OCI-LY1 (cell line): ENCODE measurements at regions not wholly inside any gene's neighbourhood (a gene's known extent, or its start where the extent isn't known, plus 50 kb on each side); places are given as distances from the start of the nearest gene placed in this dataset.

Experiments used
- H2AFZ ChIP-seq: fragments of 200-600 bp; sonication (generic), shearing (Covaris generic); 2 replicates; pipeline ENCODE4 v1.6.0; 2014; ENCODE audit warnings: antibody characterized with exemption, mild to moderate bottlenecking, low read length
- H3F3A ChIP-seq: fragments of 200-600 bp; sonication (generic), shearing (Covaris generic); 2 replicates; pipeline ENCODE4 v1.6.0; 2014; ENCODE audit warnings: mild to moderate bottlenecking, antibody characterized with exemption, low read length, moderate library complexity; ENCODE audit not compliant: insufficient read depth
- H3K27ac ChIP-seq: fragments of 200-600 bp; sonication (generic); 2 replicates; pipeline ENCODE4 v1.5.1; 2014; ENCODE audit warnings: low read length, mixed run types, mild to moderate bottlenecking, low read depth; ENCODE audit not compliant: poor library complexity, severe bottlenecking
- H3K27me3 ChIP-seq: fragments of 200-600 bp; sonication (generic); 2 replicates; pipeline ENCODE4 v1.6.0; 2014; ENCODE audit warnings: antibody characterized with exemption, mild to moderate bottlenecking, low read length, moderate library complexity; ENCODE audit not compliant: insufficient read depth
- H3K36me3 ChIP-seq: fragments of 200-600 bp; sonication (generic); 2 replicates; pipeline ENCODE4 v1.6.1; 2014; ENCODE audit warnings: mild to moderate bottlenecking, antibody characterized with exemption, low read length, moderate library complexity, mixed read lengths; ENCODE audit not compliant: insufficient read depth
- H3K4me1 ChIP-seq: fragments of 200-600 bp; sonication (generic); 2 replicates; pipeline ENCODE4 v1.5.1; 2014; ENCODE audit warnings: mild to moderate bottlenecking, low read length, moderate library complexity; ENCODE audit not compliant: insufficient read depth, severe bottlenecking
- H3K4me2 ChIP-seq: fragments of 200-600 bp; sonication (generic), shearing (Covaris generic); 2 replicates; pipeline ENCODE4 v1.6.1; 2014; ENCODE audit warnings: low read length
- H3K4me3 ChIP-seq: fragments of 200-600 bp; sonication (generic); 2 replicates; pipeline ENCODE4 v1.5.1; 2014; ENCODE audit warnings: low read length, low read depth, mild to moderate bottlenecking, mixed read lengths; ENCODE audit not compliant: poor library complexity, severe bottlenecking
- H3K79me2 ChIP-seq: fragments of 200-600 bp; shearing (Covaris generic); 2 replicates; pipeline ENCODE4 v1.6.1; 2016; ENCODE audit warnings: mixed run types, low read length, mixed read lengths; ENCODE audit not compliant: insufficient read depth
- H3K9ac ChIP-seq: fragments of 200-600 bp; sonication (generic), shearing (Covaris generic); 2 replicates; pipeline ENCODE4 v1.6.1; 2014; ENCODE audit warnings: mild to moderate bottlenecking, low read length, mixed read lengths
- H3K9me2 ChIP-seq: fragments of 200-600 bp; sonication (generic), shearing (Covaris generic); 2 replicates; pipeline ENCODE4 v1.6.1; 2014; ENCODE audit warnings: low read depth, mild to moderate bottlenecking, low read length, mixed read lengths
- H3K9me3 ChIP-seq: fragments of 200-600 bp; shearing (Covaris generic); 2 replicates; pipeline ENCODE4 v1.6.1; 2014; ENCODE audit warnings: low read length, mixed read lengths
- H4K20me1 ChIP-seq: fragments of 200-600 bp; sonication (generic), shearing (Covaris generic); 2 replicates; pipeline ENCODE4 v1.6.0; 2016; ENCODE audit warnings: mild to moderate bottlenecking, low read length; ENCODE audit not compliant: insufficient read depth
- EZH2 ChIP-seq: fragments of 200-600 bp; sonication (generic), shearing (Covaris generic); IDR thresholded peaks from 2 replicates; pipeline ENCODE4 v1.8.0; 2017; ENCODE audit warnings: borderline replicate concordance, mixed run types, mild to moderate bottlenecking, antibody characterized with exemption, low read length, moderate library complexity, mixed read lengths
- TF ChIP-seq, protein P1 (sequence below): fragments of 200-600 bp; sonication (generic), shearing (Covaris generic); IDR thresholded peaks from 2 replicates; pipeline ENCODE4 v1.5.1; 2017; ENCODE audit warnings: mild to moderate bottlenecking, antibody characterized with exemption, low read length, moderate library complexity, mixed read lengths

DNA sequence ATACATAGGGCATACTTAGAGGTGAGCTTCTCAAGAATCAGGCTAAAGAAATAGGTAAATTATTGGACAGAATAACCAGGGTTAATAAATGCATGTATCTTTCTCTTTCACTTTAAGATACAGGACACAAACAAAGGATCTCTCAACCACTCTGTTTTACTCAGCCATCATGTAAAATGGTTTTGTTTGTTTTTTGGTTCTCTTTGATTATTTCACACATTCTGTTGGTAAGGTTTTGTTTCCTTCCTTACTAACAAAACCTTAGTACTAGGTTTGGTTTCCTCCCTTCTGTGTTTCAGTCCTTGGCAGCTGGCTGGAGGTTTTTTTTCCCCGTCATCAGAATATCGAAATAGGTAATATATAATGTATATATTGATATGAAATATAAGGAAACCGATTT is 1506.8 kb upstream of the TMEFF2 start:
- Histone ChIP-seq H3K27ac (no peak overlapping the region), H3K9me2 (no peaks in the 10 kb centered on the region), H3K36me3 (no peaks in the 10 kb centered on the region), H3K79me2 (no peaks in the 10 kb centered on the region), H2AFZ (no peak overlapping the region), H3F3A (no peaks in the 10 kb centered on the region), H3K9me3 (no peaks in the 10 kb centered on the region), H3K4me2 (no peak overlapping the region), H4K20me1 (no peaks in the 10 kb centered on the region), H3K4me1 (no peaks in the 10 kb centered on the region), H3K27me3 (no peaks in the 10 kb centered on the region), H3K4me3 (no peak overlapping the region), H3K9ac (no peak overlapping the region)
- TF ChIP-seq, protein P1, sequence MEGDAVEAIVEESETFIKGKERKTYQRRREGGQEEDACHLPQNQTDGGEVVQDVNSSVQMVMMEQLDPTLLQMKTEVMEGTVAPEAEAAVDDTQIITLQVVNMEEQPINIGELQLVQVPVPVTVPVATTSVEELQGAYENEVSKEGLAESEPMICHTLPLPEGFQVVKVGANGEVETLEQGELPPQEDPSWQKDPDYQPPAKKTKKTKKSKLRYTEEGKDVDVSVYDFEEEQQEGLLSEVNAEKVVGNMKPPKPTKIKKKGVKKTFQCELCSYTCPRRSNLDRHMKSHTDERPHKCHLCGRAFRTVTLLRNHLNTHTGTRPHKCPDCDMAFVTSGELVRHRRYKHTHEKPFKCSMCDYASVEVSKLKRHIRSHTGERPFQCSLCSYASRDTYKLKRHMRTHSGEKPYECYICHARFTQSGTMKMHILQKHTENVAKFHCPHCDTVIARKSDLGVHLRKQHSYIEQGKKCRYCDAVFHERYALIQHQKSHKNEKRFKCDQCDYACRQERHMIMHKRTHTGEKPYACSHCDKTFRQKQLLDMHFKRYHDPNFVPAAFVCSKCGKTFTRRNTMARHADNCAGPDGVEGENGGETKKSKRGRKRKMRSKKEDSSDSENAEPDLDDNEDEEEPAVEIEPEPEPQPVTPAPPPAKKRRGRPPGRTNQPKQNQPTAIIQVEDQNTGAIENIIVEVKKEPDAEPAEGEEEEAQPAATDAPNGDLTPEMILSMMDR = no peak
- TF ChIP-seq EZH2 = no peak

DNA sequence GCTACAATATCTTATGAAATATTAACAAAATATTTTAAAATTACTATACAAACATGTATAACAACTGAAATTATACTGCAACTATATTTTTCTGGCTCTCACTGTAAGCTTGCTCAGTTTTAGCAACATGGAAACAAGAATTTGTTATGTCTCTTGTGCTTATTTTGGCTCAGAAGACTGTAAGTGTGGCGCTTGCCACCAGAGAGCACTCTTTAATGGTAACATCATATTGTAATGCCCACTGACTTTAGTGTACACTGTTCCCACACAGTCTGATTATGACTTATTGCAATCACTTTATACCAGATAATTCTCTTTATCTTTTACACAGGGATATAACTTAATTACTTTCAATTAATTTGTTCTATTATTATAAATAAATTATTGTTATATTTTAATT is 1500.6 kb upstream of the TMEFF2 start:
- Histone ChIP-seq H3K79me2 (no peaks in the 10 kb centered on the region), H3K4me3 (no peak overlapping the region), H2AFZ (no peak overlapping the region)

DNA sequence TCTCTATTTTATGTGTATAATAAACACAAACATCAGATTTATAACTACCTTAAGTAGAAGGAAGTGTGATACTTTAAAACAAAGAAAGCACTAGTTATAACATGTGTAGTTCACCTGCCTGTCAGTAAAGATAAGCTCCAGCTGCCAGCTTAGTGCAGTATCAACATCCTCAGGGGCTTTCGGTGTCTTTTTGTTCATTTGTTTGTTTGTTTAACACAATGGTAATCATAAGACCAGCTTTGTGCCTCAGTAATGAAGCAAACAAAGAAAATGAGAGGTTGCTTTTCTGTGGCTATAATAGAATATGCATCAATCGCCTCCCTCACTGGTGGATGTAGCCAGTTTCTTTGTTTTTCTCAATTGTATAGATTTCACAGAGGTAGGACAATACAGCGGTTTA is 1499.0 kb upstream of the TMEFF2 start:
- Histone ChIP-seq H3K27me3 (no peaks in the 10 kb centered on the region), H3F3A (no peaks in the 10 kb centered on the region), H2AFZ (no peak overlapping the region), H3K4me1 (no peaks in the 10 kb centered on the region), H3K79me2 (no peaks in the 10 kb centered on the region), H3K27ac (no peak overlapping the region), H4K20me1 (no peaks in the 10 kb centered on the region), H3K9me3 (no peaks in the 10 kb centered on the region), H3K4me2 (no peak overlapping the region), H3K36me3 (no peaks in the 10 kb centered on the region), H3K9ac (no peak overlapping the region), H3K9me2 (no peaks in the 10 kb centered on the region), H3K4me3 (no peak overlapping the region)
- no peak for TF ChIP-seq EZH2
- TF ChIP-seq, protein P1 = no peak

More for the DNA sequence above, 1500.6 kb upstream of the TMEFF2 start:
- Histone ChIP-seq H3K4me1 (no peaks in the 10 kb centered on the region), H3K4me2 (no peak overlapping the region), H3K27me3 (no peaks in the 10 kb centered on the region), H3K9me3 (no peaks in the 10 kb centered on the region), H3F3A (no peaks in the 10 kb centered on the region), H4K20me1 (no peaks in the 10 kb centered on the region), H3K36me3 (no peaks in the 10 kb centered on the region), H3K9ac (no peak overlapping the region), H3K9me2 (no peaks in the 10 kb centered on the region), H3K27ac (no peak overlapping the region)
- no peak for TF ChIP-seq EZH2
- TF ChIP-seq, protein P1 = peak; percentile 38
